ENCODE measurements at regions not wholly inside any gene's neighbourhood (a gene's known extent, or its start where the extent isn't known, plus 50 kb on each side); places are given as distances from the start of the nearest gene placed in this dataset.

DNA sequence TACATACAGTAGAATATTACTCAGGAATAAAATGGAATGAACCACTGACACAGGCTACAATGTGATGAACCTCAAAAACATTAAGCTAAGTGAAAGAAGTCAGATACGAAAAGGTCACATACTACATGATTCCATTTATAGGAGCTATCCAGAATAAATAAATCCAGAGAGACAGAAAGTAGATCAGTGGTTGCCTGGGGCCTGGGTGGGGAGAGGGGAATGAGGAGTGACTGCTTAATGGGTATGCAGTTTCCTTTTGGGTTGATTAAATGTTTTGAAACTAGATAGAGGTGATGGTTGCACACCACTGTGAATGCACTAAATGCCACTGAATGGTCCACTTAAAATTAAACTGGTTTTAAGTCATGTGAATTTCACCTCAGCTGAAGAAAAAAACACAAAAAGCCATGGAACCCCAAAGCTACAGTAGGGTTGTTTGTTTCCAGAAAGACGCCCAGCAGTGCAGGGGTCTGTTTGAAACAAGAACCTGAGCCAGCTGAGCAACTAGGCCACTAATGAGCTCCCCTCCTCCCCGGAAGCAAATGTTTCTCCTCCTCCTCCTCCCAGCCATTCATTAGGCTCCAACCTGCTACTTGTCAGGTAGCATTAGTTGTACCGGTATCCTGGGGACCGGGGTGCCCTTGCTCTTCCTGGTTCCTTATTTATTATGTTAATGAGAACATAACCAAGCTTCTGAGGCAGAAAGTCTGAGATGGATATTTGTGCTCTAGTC is 168.4 kb downstream of the EVX1 start:
- DNase-seq (ENCODE audit: low read depth in 1 of 2, low spot score in 1 of 2), result no peak
- TF ChIP-seq, protein P1, sequence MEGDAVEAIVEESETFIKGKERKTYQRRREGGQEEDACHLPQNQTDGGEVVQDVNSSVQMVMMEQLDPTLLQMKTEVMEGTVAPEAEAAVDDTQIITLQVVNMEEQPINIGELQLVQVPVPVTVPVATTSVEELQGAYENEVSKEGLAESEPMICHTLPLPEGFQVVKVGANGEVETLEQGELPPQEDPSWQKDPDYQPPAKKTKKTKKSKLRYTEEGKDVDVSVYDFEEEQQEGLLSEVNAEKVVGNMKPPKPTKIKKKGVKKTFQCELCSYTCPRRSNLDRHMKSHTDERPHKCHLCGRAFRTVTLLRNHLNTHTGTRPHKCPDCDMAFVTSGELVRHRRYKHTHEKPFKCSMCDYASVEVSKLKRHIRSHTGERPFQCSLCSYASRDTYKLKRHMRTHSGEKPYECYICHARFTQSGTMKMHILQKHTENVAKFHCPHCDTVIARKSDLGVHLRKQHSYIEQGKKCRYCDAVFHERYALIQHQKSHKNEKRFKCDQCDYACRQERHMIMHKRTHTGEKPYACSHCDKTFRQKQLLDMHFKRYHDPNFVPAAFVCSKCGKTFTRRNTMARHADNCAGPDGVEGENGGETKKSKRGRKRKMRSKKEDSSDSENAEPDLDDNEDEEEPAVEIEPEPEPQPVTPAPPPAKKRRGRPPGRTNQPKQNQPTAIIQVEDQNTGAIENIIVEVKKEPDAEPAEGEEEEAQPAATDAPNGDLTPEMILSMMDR (IDR thresholded peaks at IDR 0.05; ENCODE audit: low read depth, low read length), result no peak
- Histone ChIP-seq H3K9me3 (ENCODE audit: low read depth) (no peaks in the 10 kb centered on the region), H3K27ac (no peak overlapping the region), H3K36me3 (no peaks in the 10 kb centered on the region), H3K4me3 (no peak overlapping the region), H3K27me3 (no peaks in the 10 kb centered on the region), H3K4me1 (ENCODE audit: low read depth) (no peaks in the 10 kb centered on the region)

DNA sequence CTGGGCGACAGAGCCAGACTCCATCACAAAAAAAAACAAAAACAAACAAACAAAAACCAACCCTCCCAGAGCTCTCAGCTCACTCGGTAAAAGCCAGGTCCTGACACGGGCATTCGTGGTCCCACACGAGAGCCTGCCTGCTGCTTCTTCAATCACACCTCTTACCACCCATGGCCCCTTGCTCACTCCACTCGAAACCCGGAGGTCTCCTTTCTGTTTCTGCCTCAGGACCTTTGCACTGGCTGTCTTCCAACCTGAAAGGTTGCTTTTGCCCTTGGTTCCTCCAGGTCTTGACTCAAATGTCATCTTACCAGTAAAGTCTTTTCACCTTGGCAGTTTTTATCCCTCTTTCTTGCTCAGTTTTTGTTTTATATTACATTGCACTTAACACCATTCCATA is 169.6 kb downstream of the EVX1 start:
- Histone ChIP-seq H3K9me3 (ENCODE audit: low read depth) (no peaks in the 10 kb centered on the region), H3K27ac (no peak overlapping the region), H3K36me3 (no peaks in the 10 kb centered on the region), H3K4me3 (no peak overlapping the region), H3K27me3 (no peaks in the 10 kb centered on the region), H3K4me1 (ENCODE audit: low read depth) (no peaks in the 10 kb centered on the region)
- DNase-seq (ENCODE audit: low read depth in 1 of 2, low spot score in 1 of 2), result no peak
- TF ChIP-seq, protein P1 (IDR thresholded peaks at IDR 0.05; ENCODE audit: low read depth, low read length), result no peak

DNA sequence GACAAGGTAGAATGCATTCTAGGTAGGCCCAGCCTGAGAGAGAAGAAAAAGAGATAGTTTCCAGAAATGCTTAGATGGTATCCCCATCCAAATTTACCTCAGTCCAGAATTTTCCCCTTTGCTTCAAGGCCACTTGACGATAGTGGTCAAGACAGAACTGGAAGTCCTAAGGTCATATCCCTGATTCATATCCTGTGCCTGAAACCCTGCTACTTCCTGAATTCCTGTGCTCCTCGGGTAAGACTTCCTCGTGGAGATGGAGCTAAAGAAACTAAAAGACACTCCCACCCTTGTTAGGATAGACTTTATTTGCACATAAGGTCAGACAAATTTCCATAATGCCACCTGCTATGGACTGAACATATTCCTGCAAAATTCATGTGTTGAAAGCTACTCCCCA is 175.9 kb downstream of the EVX1 start:
- no peaks in the 10 kb centered on the region for H3K4me1 ChIP-seq (ENCODE audit: low read depth)
- H3K36me3 ChIP-seq, result no peaks in the 10 kb centered on the region
- no peak for DNase-seq (ENCODE audit: low read depth in 1 of 2, low spot score in 1 of 2)
- no peak overlapping the region for H3K4me3 ChIP-seq
- TF ChIP-seq, protein P1 (IDR thresholded peaks at IDR 0.05; ENCODE audit: low read depth, low read length), result no peak
- H3K27ac ChIP-seq, result no peak overlapping the region
- no peaks in the 10 kb centered on the region for H3K9me3 ChIP-seq (ENCODE audit: low read depth)
- no peaks in the 10 kb centered on the region for H3K27me3 ChIP-seq

DNA sequence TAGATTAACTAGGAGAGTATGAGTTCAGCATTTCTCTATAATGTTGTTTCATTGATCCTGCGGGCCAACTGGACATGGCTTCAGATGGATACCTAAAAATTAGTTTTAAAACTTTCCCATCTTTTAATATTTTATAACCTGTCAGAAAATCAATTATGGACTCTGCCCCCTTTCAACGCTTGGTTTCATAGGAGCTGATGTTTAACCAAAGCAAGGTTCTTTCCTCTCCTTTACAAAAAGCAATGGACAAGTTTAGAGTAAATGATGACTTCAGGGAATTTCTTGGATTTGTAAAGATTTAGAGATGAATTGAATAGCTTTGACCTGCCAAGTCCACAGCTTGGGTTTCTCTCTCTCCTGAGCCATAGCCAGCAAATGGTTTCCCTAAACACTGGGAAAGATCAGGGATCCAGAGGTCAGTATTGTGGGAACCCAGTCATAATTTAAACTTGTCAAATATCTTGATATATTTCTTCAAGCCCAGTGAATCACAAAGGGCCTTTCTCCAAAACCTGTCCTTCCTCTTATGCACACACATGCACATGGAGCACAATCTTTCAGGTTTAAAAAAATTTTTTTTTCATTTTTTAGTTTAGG is 177.1 kb downstream of the EVX1 start:
- TF ChIP-seq, protein P1 (IDR thresholded peaks at IDR 0.05; ENCODE audit: low read depth, low read length), result no peak
- Histone ChIP-seq H3K4me1 (ENCODE audit: low read depth) (no peaks in the 10 kb centered on the region), H3K27ac (no peak overlapping the region), H3K4me3 (no peak overlapping the region), H3K9me3 (ENCODE audit: low read depth) (no peaks in the 10 kb centered on the region), H3K36me3 (no peaks in the 10 kb centered on the region), H3K27me3 (no peaks in the 10 kb centered on the region)
- peak in 1 of 2 donors; percentile 9 for DNase-seq (ENCODE audit: low read depth in 1 of 2, low spot score in 1 of 2)

DNA sequence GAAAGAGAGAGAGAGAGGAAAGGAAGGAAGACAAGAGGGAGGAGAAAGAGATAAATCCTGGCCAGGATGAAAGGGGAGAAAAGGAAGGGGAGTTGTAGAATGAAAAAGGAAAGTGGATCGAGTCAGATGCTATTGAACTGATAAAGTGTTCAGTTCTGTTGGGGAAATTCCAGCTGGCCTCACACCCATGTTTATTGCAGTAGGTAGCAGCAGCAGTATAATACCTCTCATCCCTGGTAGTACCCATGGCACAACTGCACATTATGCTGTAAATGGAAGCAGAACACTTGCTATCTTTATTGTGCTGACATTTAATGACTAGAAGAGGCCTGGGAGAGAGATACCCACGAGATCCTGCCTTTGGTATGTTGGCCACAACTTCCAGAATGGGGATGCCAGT is 178.1 kb downstream of the EVX1 start:
- TF ChIP-seq, protein P1 (IDR thresholded peaks at IDR 0.05; ENCODE audit: low read depth, low read length), result no peak
- DNase-seq (ENCODE audit: low read depth in 1 of 2, low spot score in 1 of 2), result no peak
- Histone ChIP-seq H3K9me3 (ENCODE audit: low read depth) (no peaks in the 10 kb centered on the region), H3K4me3 (no peak overlapping the region), H3K27ac (no peak overlapping the region), H3K4me1 (ENCODE audit: low read depth) (no peaks in the 10 kb centered on the region), H3K36me3 (no peaks in the 10 kb centered on the region), H3K27me3 (no peaks in the 10 kb centered on the region)
